ENCODE measurements at regions not wholly inside any gene's neighbourhood (a gene's known extent, or its start where the extent isn't known, plus 50 kb on each side); places are given as distances from the start of the nearest gene placed in this dataset.

- Histone ChIP-seq H3K27me3 (ENCODE audit: insufficient read depth, poor library complexity, severe bottlenecking) (no peaks in the 10 kb centered on the region), H3K27ac (ENCODE audit: poor library complexity, severe bottlenecking) (no peak overlapping the region), H3K4me3 (ENCODE audit: severe bottlenecking) (no peak overlapping the region), H3K4me1 (ENCODE audit: insufficient read depth, poor library complexity, severe bottlenecking) (peaks cover 6% of the 10 kb centered on the region), H3K36me3 (ENCODE audit: low read depth) (no peaks in the 10 kb centered on the region), H3K9me3 (ENCODE audit: severe bottlenecking) (no peaks in the 10 kb centered on the region)
- no peak for TF ChIP-seq CTCF (IDR thresholded peaks at IDR 0.05; ENCODE audit: poor library complexity, severe bottlenecking)
- ATAC-seq (ENCODE audit: low read depth) (no peak), DNase-seq (ENCODE audit: low spot score) (no peak)
These were observed 260.5 kb downstream of the C1D start for GRCh38 chr2:67802291-67802690.

GRCh38 chr2:67802824-67803223, 260.0 kb downstream of the C1D start:
- no peak overlapping the region for H3K4me3 ChIP-seq (ENCODE audit: severe bottlenecking)
- no peak for TF ChIP-seq CTCF (IDR thresholded peaks at IDR 0.05; ENCODE audit: poor library complexity, severe bottlenecking)
- no peak overlapping the region for H3K27ac ChIP-seq (ENCODE audit: poor library complexity, severe bottlenecking)
- DNase-seq (ENCODE audit: low spot score) (no peak), ATAC-seq (ENCODE audit: low read depth) (no peak)
- no peaks in the 10 kb centered on the region for H3K36me3 ChIP-seq (ENCODE audit: low read depth)
- H3K9me3 ChIP-seq (ENCODE audit: severe bottlenecking), result no peaks in the 10 kb centered on the region
- H3K27me3 ChIP-seq (ENCODE audit: insufficient read depth, poor library complexity, severe bottlenecking), result no peaks in the 10 kb centered on the region
- peaks cover 2% of the 10 kb centered on the region for H3K4me1 ChIP-seq (ENCODE audit: insufficient read depth, poor library complexity, severe bottlenecking)

GRCh38 chr2:67806816-67807215, 256.0 kb downstream of the C1D start:
- H3K27me3 ChIP-seq (ENCODE audit: insufficient read depth, poor library complexity, severe bottlenecking), result no peaks in the 10 kb centered on the region
- H3K9me3 ChIP-seq (ENCODE audit: severe bottlenecking), result no peaks in the 10 kb centered on the region
- no peak for TF ChIP-seq CTCF (IDR thresholded peaks at IDR 0.05; ENCODE audit: poor library complexity, severe bottlenecking)

GRCh38 chr2:67808112-67808511, 254.7 kb downstream of the C1D start:
- ATAC-seq (ENCODE audit: low read depth) (no peak), DNase-seq (ENCODE audit: low spot score) (no peak)
- H3K36me3 ChIP-seq (ENCODE audit: low read depth), result no peaks in the 10 kb centered on the region
- no peaks in the 10 kb centered on the region for H3K4me1 ChIP-seq (ENCODE audit: insufficient read depth, poor library complexity, severe bottlenecking)
- H3K27me3 ChIP-seq (ENCODE audit: insufficient read depth, poor library complexity, severe bottlenecking), result no peaks in the 10 kb centered on the region
- no peak overlapping the region for H3K4me3 ChIP-seq (ENCODE audit: severe bottlenecking)
- TF ChIP-seq CTCF (IDR thresholded peaks at IDR 0.05; ENCODE audit: poor library complexity, severe bottlenecking), result no peak
- no peaks in the 10 kb centered on the region for H3K9me3 ChIP-seq (ENCODE audit: severe bottlenecking)
- H3K27ac ChIP-seq (ENCODE audit: poor library complexity, severe bottlenecking), result no peak overlapping the region

More at GRCh38 chr2:67806816-67807215, 256.0 kb downstream of the C1D start:
- DNase-seq (ENCODE audit: low spot score), result no peak
- no peak for ATAC-seq (ENCODE audit: low read depth)
- H3K27ac ChIP-seq (ENCODE audit: poor library complexity, severe bottlenecking), result no peak overlapping the region
- no peaks in the 10 kb centered on the region for H3K36me3 ChIP-seq (ENCODE audit: low read depth)
- no peaks in the 10 kb centered on the region for H3K4me1 ChIP-seq (ENCODE audit: insufficient read depth, poor library complexity, severe bottlenecking)
- no peak overlapping the region for H3K4me3 ChIP-seq (ENCODE audit: severe bottlenecking)

- no peak overlapping the region for H3K27ac ChIP-seq (ENCODE audit: poor library complexity, severe bottlenecking)
- no peaks in the 10 kb centered on the region for H3K9me3 ChIP-seq (ENCODE audit: severe bottlenecking)
- TF ChIP-seq CTCF (IDR thresholded peaks at IDR 0.05; ENCODE audit: poor library complexity, severe bottlenecking), result no peak
- no peaks in the 10 kb centered on the region for H3K27me3 ChIP-seq (ENCODE audit: insufficient read depth, poor library complexity, severe bottlenecking)
- ATAC-seq (ENCODE audit: low read depth), result no peak
- H3K4me1 ChIP-seq (ENCODE audit: insufficient read depth, poor library complexity, severe bottlenecking), result no peaks in the 10 kb centered on the region
- H3K36me3 ChIP-seq (ENCODE audit: low read depth), result no peaks in the 10 kb centered on the region
- H3K4me3 ChIP-seq (ENCODE audit: severe bottlenecking), result no peak overlapping the region
- no peak for DNase-seq (ENCODE audit: low spot score)
These were observed 250.1 kb downstream of the C1D start for GRCh38 chr2:67812682-67813081.

All from RWPE2 (cell line).